Astrocyte (in vitro differentiated cells and primary cell): ENCODE measurements at regions not wholly inside any gene's neighbourhood (a gene's known extent, or its start where the extent isn't known, plus 50 kb on each side); places are given as distances from the start of the nearest gene placed in this dataset.

Experiments
- CTCF ChIP-seq: IDR thresholded peaks from 2 replicates; pipeline ENCODE4 v1.5.1; 2011; ENCODE audit warnings: low read depth, mild to moderate bottlenecking, inconsistent platforms, low read length, moderate library complexity; ENCODE audit not compliant: insufficient read depth
- EZH2 ChIP-seq: IDR thresholded peaks from 2 replicates; pipeline ENCODE4 v1.6.1; 2012; ENCODE audit warnings: mild to moderate bottlenecking, low read length, inconsistent platforms; ENCODE audit not compliant: insufficient read depth

DNA sequence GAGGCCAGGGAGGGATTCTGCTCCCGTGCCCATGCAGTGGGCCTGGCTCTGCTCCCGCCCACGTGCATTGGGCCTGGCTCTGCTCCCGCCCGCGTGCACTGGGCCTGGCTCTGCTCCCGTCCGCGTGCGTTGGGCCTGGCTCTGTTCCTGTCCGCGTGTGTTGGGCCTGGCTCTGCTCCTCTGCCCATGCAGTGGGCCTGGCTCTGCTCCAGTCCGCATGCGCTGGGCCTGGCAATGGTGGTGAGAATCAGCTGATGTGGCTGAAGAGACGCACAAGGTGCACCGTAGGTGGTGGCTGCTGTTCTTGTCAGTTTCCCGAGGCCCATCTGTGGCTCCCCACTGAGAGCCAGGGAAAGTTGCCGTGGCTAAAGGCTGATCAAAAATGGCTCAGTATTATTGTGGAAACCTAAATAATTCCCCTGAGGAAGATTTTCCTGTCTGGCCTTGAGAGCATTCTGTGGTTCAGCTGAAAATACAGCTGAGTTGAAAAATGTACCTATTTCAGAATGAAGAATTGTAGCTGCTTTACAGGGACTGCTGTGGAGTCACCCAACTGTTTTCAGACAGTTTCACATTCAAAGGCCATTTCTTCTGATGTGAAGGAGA is 572.4 kb downstream of the GLRX3 start:
- TF ChIP-seq CTCF (no peak), EZH2 (no peak)
